ENCODE measurements at regions not wholly inside any gene's neighbourhood (a gene's known extent, or its start where the extent isn't known, plus 50 kb on each side); places are given as distances from the start of the nearest gene placed in this dataset.
"Not testable (repeated sequence)": the region's sequence is repeated elsewhere in the genome, so short reads cannot be mapped to it uniquely, and the experiment has no call there.

DNA sequence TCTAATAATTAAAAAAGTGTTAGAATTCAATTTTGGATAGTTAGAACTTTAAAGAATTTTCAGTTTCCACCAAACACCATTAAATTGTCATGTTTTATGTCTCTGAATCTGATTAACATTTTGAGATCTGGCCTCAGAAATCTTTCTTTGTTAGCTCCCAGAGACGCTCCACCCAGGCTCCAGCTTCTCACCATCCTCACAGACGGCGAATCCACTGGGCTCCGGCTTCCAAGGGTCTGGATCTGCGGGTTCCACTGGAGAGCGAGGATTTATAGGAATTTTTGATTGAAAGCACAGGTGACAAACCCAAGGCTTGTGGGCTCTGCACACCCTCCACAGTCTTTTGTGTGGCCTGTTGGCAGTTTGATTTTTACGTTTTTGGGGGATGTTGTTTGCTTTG lies 160.6 kb downstream of the URI1 start:
- no peak for DNase-seq (ENCODE audit: low read depth in 3 of 3)

DNA sequence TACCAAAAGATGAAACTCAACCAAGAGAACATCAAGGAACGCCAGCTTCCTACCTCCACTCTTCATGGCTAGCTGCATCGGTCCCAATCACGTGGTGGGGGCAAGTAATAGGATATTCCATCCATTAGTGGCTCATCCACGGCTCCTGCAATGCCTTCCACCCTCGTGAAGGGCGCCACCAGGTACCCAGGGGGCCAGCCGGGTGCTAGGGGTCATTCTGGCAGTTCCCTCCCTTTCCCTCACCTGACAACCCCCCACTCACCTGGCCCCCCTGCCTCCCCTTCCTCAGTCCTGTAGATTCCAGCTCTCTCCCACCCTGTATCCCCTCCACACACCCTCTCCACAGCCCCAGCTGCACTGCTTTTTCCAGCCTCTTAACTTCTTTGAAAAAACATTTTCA lies 161.9 kb downstream of the URI1 start:
- no peak for DNase-seq (ENCODE audit: low read depth in 3 of 3)

DNA sequence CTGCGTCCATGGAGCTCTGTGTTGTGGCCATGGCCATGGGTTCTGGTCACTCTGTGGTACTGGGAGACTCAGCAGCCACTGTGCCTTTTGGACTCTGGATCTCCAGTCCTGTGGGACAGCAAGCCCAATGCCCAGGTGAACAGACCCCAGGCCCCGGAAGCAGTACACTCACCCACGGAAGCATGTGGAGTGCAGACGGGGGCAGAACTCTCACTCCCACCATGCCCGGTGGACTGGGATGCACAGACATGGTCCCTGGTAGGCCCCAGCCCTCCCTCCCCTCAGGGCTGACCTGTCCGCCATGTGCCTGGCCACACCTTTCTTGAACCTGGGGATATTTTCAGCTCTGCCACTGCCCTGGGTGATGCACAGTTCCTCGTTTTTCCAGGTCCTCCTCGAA lies 163.3 kb downstream of the URI1 start:
- no peak for DNase-seq (ENCODE audit: low read depth in 3 of 3)

DNA sequence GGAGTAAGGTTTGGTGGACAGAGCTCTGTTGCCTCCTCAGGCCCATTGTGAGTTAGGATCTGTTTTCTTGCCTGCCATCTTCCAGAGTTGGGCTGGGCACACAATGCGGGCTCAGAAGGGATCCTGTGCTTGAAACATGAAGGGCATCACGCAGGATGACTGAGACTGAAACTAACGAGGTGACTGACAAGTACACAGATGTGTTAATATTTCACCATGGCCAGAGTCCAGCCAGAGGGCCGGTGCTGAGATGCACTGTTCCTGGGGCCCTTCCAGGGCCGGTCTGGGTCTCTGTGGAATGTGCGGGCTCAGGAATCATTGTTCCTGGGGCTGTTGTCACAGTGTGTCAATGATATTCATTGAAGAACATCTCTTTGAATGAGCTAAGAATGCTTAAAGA lies 163.7 kb downstream of the URI1 start:
- no peak for DNase-seq (ENCODE audit: low read depth in 3 of 3)

DNA sequence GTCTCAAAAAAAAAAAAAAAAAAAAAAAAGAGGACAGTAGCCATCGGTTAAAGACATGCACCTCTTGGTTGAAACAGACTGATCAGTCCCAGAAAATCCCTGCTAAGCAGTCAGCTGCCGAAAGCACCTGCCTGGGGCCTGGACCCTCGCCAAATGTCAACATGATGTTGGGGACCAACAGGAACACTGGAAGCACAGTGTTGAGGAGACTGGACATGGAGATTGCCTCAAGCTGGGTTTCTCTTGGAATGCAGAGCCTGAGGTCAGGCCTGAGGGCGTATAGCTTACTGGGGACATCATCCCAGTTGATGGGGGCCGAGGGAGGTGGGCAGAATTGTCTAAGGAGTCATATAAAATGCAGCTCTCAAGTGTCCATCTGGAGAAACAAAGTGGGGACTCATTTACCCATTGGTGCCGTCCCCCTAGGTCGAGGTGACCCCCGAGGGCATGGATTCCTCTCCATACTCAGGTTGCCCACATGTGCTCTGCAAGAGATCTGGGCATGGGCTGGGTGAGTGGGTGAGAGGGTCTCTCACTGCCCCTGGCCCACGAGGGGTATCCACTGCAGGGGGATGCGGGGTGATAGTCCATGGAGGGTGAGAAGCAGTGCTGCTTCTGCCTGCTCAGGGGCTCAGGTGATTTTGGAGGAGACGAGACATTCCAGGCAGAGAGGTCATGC lies 164.5 kb downstream of the URI1 start:
- DNase-seq (ENCODE audit: low read depth in 3 of 3), result no peak

DNA sequence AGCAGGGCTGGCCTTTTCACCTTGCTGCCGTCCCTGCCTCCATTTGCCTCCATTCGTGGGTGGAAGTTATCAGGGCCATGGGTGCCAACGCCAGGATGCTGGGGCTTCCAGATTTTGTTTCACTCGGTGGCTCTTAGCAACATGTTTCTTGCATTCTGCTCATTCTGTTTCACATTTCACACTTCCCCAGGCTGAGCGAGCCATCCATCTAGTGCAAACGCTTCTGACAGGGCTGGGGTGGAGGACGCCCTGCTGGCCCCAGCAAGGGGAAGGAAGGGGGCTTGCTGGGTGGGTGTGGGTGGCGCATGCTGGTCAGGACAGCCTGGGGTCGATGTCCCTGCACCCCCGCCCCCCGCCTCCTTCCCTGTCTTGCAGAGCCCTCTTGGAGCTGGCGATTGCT lies 165.2 kb downstream of the URI1 start:
- DNase-seq (ENCODE audit: low read depth in 3 of 3), result no peak

DNA sequence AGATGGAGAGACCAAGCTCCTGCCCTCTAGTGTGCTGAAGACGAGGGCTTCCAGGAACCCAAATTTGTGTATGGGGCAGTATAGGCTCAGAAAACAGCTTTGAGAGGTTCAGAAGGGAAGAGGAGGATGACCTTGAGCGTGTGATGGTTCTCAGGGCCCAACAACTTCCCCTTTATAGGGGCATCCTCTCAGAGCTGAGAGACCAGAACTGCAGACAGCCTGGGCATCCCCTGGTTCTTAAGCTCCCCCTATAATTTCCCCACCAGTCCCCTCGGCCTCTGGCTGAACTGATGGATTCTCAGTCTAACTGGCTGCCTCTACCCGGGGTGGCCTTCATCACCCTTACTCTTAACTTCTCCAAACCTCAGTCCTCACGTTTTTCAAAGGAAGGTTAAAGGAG lies 167.5 kb downstream of the URI1 start:
- DNase-seq (ENCODE audit: low read depth in 3 of 3), result no peak

DNA sequence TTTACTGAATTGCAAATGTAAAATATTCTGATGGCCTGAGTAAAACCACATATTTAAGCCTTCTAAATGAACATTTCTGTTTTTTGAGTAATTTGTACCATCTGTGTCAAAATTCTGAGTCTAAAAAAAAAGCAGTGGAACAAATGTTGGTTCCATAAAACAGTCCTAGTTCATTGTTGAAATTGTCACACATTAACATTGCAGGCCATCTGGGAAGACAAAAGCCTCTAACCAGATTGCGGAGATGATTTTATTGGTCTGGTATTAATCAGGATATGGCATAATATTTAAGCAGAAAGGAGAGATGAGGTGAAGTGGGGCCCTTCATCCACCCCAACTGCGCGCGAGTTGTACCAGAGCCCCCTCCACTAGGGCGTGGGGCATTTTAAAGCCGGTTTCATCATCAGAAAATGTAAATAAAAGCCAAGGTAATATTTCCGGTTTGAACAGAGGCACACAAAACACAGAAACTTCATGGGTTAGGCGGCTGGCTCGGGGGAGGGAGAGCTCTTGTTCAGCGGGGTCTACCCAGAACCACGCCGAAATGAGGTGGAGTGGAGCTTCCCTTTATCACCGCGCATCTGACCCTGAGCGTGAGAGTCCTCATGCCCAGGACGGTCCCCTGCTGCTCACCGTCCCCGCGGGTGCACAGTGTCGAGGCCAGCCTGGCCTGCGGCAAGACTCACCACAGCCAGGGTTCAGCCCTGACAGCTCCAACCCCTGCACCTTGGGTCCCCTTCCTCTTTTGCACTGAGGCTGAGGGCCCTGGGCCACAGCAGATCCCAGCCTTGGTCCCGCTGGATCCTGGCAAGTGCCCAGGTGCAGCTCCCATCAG lies 169.2 kb downstream of the URI1 start:
- no peak for DNase-seq (ENCODE audit: low read depth in 3 of 3)

DNA sequence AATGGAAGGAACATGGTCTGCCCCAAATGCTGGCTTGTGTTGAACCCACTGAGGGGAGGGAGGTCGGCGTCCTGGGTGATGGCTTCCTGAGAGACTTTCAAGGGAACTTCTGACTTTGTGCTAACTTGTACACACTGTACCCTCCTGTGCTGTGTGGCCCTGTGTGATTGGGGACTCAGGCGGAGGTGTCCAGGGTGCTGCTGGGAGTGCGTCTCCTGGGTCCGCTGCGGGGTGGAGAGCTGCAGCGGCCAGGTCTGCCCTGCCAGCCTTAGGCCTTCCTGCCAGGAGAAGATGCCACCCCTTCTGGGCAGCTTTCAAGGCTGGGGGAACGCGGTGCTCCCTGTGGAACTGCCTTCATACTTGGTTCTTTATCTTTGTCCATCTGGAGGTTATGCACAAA lies 170.1 kb downstream of the URI1 start:
- DNase-seq (ENCODE audit: low read depth in 3 of 3), result no peak

DNA sequence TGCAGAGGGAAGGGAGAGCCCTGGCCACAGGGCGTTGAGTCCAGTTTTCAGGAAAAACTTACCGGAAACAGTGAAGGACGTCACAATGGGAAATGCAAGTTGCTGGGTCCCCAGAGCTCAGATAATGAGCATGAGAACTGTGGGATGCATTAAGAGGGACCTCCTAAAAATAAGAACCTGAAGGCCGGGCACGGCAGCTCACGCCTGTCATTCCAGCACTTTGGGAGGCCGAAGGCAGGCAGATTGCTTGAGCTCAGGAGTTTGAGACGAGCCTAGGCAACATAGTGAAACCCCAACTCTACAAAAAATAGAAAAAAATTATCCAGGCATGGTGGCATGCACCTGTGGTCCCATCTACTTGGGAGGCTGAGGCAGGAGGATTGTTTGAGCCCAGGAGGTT lies 170.6 kb downstream of the URI1 start:
- DNase-seq (ENCODE audit: low read depth in 3 of 3), result no peak

DNA sequence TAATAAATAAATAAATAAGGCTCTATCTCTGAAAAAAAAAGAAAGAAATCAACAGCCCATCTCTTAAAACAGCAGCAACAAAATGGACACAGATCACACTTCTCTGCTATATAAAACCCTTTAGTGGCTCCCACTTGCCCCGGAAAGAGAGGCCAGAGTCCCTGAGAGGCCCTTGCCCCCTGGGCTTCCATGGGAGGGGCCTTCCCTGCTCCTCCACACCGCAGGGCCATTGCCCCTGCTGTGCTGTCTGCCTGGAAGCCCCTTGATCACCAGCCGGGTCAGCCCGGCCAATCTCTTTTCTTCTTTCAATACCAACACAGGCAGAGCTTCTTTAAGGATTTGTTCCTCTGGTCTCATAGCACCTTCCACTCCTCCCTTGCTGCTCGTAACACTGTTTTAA lies 171.1 kb downstream of the URI1 start:
- no peak for DNase-seq (ENCODE audit: low read depth in 3 of 3)

DNA sequence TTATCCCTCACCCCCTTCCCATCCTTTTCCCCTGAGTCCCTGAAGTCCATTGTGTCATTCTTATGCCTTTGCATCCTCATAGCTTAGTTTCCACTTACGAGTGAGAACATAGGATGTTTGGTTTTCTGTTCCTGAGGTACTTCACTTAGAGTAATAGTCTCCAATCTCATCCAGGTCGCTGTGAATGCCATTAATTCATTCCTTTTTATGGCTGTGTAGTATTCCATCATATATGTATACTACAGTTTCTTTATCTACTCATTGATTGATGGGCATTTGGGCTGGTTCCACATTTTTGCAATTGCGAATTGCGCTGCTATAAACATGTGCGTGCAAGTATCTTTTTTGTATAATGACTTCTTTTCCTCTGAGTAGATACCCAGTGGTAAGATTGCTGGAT lies 172.1 kb downstream of the URI1 start:
- DNase-seq (ENCODE audit: low read depth in 3 of 3), result not testable (repeated sequence)

DNA sequence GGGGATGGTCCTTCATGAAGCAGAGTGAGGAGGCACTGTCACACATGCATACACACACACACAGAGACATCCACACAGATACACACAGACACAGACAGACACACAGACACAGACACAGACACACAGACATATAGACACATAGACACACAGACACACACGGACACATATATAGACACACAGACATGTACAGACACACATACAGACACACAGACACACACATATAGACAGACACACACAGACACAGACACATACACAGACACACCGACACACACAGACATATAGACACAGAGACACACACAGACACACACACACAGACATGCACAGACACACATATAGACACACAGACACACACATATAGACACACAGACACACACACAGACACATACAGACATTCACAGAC lies 173.9 kb downstream of the URI1 start:
- no peak for DNase-seq (ENCODE audit: low read depth in 3 of 3)

DNA sequence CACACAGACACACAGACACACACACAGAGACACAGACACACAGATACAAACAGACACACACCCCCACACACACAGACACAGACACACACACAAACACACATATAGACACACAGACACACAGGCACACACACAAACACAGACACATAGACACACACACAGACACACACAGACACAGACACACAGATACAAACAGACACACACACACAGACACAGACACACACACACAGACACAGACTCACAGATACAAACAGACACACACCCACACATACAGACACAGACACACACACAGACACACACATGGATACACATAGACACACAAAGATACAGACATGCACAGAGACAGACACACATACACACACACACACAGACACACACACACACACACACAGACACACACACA lies 174.5 kb downstream of the URI1 start:
- no peak for DNase-seq (ENCODE audit: low read depth in 3 of 3)

DNA sequence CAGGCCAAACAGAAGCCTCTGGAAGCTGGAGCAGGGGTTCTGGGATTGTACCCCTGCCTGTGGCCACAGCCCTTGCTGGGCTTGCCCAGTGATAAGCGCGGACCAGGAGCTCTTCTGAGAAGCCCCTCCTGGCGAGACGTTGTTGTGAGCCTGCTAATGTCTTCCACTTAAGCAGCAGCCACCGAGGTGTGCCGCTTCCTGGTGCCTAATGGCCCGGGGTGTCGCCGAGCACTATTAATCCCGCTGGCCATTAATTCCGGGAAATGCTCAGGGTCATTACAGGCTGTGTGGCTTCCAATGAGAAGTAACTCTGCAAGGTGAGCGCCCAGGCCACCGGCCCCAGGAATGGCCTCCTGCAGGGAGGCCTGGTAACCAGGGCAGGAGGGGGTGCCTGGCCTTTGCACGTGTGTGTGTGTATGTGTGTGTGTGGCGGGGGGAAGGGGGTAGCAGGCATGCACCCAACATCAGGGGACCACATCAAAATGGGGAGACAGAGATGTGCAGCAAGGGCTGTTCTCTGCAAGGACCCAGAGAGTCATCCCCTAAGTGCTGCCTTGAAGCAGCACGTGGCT lies 175.0 kb downstream of the URI1 start:
- no peak for DNase-seq (ENCODE audit: low read depth in 3 of 3)

DNA sequence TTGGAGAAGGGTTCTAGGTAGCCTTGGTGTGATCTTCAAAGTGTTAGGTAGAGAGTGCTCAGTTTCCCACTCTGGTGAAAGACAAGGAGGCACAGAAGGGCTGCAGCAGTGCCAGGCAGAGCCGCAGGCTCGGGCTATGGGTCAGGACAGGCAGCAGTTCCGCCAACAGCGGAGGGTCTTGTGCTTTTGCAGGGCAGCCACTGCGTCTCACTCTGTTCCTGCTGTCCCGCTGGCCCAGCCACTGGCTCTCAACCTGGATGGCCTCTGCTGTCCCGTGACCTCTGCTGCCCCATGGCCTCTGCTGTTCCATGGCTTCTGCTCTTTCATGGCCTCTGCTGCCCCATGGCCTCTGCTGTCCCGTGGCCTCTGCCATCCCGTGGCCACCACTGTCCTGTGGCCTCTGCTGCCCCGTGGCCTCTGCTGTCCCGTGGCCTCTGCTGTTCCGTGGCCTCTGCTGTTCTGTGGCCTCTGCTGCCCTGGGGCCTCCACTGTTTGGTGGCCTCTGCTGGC lies 175.7 kb downstream of the URI1 start:
- DNase-seq (ENCODE audit: low read depth in 3 of 3), result no peak

DNA sequence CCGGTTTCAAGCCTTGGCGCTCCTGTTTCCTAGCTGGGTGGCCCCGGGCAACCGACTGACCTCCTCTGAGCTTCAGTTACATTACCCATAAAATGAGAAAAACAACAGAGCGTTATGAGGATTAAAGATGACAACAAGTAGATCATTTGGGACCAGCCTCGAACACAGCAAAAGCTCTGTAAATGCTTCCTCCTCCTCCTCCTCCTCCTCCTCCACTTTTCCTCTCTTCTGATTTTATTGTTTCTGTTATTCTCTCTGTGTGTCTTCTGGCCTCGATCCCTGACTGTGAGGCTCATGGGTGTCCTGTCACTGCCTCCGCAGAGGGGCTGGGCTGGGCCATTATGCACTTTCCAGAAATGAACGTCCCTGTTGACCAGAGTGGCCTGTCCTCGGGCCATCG lies 176.2 kb downstream of the URI1 start:
- DNase-seq (ENCODE audit: low read depth in 3 of 3), result no peak

DNA sequence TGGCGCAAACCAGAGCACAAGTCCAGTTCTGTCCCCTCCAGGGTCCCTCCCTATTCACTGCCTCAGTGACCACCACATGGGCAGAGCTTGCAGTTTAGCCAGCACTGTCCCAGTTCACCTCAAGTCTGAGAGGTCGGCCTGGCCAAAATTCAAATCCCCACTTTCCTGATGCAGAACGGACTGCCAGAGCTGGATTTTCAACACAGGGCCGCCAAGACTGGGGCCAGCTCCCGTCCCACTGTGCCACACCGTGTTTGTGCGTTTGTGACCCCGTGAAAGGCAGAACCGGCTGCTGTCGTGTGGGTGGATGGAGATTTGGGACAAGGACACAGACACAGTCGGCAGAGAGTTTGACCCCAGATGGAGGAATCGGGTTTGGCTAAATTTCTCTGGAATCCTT lies 176.7 kb downstream of the URI1 start:
- DNase-seq (ENCODE audit: low read depth in 3 of 3), result no peak

DNA sequence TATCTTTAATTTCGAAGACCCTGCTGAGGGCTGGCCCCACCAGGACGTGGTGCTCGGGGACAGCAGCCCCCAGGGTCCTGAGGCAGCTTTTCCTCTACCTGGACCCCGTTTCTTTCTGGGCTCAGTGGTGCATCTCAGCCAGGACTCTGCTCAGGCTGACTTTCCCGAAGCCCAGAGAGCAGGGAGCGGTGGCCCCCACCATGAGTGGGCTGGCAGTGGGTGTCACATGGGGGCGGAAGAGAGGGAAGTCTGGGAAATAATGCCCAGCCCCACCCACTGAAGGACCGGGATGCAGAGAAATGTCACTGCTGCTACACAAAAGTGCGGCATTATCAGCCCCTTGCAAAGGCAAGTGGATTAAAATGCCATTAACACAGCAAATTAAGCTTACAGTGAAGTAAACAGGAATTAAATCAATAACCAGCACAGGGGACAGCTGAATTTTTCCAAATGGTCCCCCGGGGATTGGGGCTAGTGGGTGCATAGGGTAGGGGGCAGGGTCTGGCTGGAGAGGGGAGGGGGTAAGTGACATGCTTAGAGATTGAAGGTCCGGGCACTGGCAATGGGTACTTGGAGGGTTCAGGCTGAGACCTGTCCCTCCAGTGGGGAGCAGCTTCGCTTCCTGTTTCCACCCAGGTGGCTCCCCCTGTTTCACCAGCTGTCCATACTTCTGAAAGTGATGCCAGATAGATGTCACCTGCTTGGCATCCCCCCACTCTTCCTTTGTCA lies 177.3 kb downstream of the URI1 start:
- DNase-seq (ENCODE audit: low read depth in 3 of 3), result no peak

DNA sequence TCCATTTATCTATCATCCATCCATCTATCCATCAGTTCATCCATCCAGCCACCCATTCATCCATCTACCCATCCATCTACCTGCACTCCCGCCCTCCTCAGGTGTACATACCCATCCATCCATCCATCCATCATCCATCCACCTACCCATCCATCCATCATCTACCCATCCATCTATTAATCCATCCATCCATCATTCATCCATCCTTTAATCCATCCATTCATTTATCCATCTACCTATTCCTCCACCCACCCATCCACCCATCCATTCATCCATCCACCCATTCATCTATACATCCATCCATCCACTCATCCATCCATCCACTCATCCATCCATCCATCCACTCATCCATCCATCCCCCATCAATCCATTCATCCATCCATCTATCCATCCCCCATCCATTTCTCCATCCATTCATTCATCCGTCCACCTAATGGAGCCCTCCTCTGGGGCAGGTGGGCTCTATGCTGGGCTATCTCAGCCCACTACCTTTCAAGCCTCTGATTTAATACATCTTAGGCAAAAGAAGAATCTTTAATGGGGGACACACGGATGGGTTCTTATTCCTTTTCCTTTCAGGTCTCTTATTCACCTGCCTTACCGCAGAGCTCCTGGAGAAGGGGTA lies 178.9 kb downstream of the URI1 start:
- DNase-seq (ENCODE audit: low read depth in 3 of 3), result no peak

DNA sequence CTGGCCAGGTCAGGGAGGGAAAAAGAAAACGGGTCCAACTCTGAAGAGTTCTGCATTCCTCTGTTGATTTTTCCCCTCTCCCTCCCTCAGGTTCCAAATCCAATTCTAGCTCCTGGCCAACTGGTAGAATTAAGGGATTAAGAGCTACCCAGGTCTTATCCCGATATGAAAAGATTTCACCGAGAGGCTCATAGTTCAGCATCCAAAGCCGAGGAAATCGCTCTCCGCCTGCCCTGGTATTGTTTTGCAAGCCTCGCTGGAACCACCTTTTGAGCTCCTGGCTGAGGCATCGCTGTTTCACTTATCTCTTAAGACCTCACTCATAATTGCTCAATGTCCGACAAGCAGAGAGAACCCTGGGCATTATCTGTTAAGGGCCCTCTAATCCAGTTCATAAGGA lies 180.4 kb downstream of the URI1 start:
- DNase-seq (ENCODE audit: low read depth in 3 of 3), result no peak

DNA sequence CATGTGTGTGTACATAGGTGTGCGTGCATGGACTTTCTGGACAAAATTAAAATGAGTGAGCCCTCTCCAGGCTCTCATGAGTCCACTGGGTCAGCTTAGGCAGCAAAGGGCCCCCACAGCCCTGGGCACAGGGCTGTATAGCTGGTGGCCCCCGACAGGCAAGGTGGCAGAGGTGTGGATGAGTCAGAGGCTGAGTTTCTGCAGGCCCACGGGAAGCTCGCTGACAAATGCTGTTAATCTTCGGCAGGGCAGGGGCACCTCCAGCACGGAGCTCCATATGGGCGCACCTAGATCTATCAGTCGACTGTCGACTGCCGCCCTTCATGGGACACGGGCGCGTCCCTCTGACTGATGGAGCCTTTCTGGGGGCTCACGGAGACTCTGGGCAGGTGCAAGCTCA lies 181.1 kb downstream of the URI1 start:
- DNase-seq (ENCODE audit: low read depth in 3 of 3), result no peak

Measured in stimulated activated CD4-positive, alpha-beta T cell treated with anti-CD3 and anti-CD28 coated beads, TNF-alpha, amount 100 ng/mL, for 4 hours (primary cell).